Kidney (tissue), 13 donors: ENCODE measurements at regions not wholly inside any gene's neighbourhood (a gene's known extent, or its start where the extent isn't known, plus 50 kb on each side); places are given as distances from the start of the nearest gene placed in this dataset.

Experiments used
- DNase-seq, 5 donors: peaks; one replicate each; pipeline ENCODE4 v3.0.0-alpha.2; 2013 to 2020
- FAIRE-seq: peaks from 2 replicates; lab custom pipeline; 2012; peaks lifted over from hg19 to GRCh38; lab: Jason Lieb, UNC
- H3K27ac ChIP-seq, 2 donors: one replicate each; pipeline ENCODE4 v1.7.0; 2013; ENCODE audit warnings: low read depth in 2 of 2, low read length in 2 of 2, inconsistent platforms in 1 of 2
- H3K27me3 ChIP-seq: one replicate; pipeline ENCODE4 v1.7.1; 2013; ENCODE audit warnings: low read length, inconsistent platforms; ENCODE audit not compliant: control insufficient read depth, insufficient read depth
- H3K36me3 ChIP-seq, 3 donors: one replicate each; pipeline versions ENCODE4 v1.7.0 to v1.7.1; 2013; ENCODE audit warnings: low read length in 3 of 3, control low read depth in 1 of 3, inconsistent platforms in 1 of 3; ENCODE audit not compliant: insufficient read depth in 3 of 3, control insufficient read depth in 2 of 3
- H3K4me1 ChIP-seq, 3 donors: one replicate each; pipeline versions ENCODE4 v1.7.0 to v1.7.1; 2013; ENCODE audit warnings: low read length in 3 of 3, inconsistent platforms in 1 of 3, low read depth in 1 of 3; ENCODE audit not compliant: control insufficient read depth in 2 of 3, insufficient read depth in 2 of 3
- H3K4me3 ChIP-seq, 3 donors: one replicate each; pipeline versions ENCODE4 v1.7.0 to v1.8.1; 2013; ENCODE audit warnings: low read length in 3 of 3, control low read depth in 1 of 3, inconsistent platforms in 1 of 3
- H3K9ac ChIP-seq, 3 donors: one replicate each; pipeline versions ENCODE4 v1.7.0 to v1.7.1; 2013; ENCODE audit warnings: low read length in 3 of 3, control low read depth in 1 of 3, inconsistent platforms in 1 of 3
- H3K9me3 ChIP-seq, 3 donors: one replicate each; pipeline versions ENCODE4 v1.7.0 to v1.7.1; 2013; ENCODE audit warnings: low read length in 3 of 3, control low read depth in 1 of 3, inconsistent platforms in 1 of 3; ENCODE audit not compliant: control insufficient read depth in 2 of 3, insufficient read depth in 1 of 3
- CTCF ChIP-seq: IDR thresholded peaks from 3 replicates; pipeline ENCODE4 v1.5.1; 2012; ENCODE audit warnings: mild to moderate bottlenecking, moderate library complexity, borderline replicate concordance; ENCODE audit not compliant: insufficient read depth; ENCODE audit errors: extremely low read depth
- intact Hi-C: fragments of 100-400 bp; cut with DNase I; formaldehyde crosslinking; loops from one replicate; pipeline ENCODE4 v1.11.1; 2022
- donor health status: control.
- donor health status: control.
- donor health status: control.
- donor health status: control.
- donor health status: control.
- donor health status: DM: yes; HTN: yes; CAD: no.
- donor health status: Normal renal cell carcinoma (clear cell type).

DNA sequence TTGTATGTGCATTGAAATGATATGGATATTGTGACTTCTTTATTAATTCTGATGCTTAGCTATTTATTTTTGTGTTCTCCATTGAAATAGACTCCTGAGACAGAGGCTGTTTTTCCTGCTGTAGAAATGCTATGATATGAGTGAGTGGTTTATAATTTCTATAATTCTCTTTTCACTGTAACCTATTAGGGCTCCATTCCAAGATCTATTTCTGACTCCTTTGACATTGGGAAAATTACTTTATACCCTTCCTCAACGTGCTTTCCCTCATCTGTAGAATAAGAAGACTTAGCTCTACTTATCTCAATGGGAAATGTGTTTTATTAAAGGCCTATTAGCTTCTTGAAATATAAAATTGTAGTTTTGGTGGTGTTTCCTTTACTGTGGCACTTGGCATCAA is 144.5 kb upstream of the RPRM start:
- Histone ChIP-seq H3K9ac (no peak overlapping the region), H3K27ac (no peak overlapping the region), H3K27me3 (no peaks in the 10 kb centered on the region), H3K36me3 (no peaks in the 10 kb centered on the region), H3K4me1 (no peaks in the 10 kb centered on the region), H3K4me3 (no peak overlapping the region), H3K9me3 (peaks cover 0 to 11% (median 0%) of the 10 kb centered on the region in 3 donors)
- DNase-seq (no peak), FAIRE-seq (no peak)
- intact Hi-C loops, result no loop called here
- no peak for TF ChIP-seq CTCF

- no peak overlapping the region for H3K4me3 ChIP-seq
- FAIRE-seq (no peak), DNase-seq (no peak)
- intact Hi-C loops, result no loop called here
- no peak for TF ChIP-seq CTCF
- H3K27ac ChIP-seq, result no peak overlapping the region
- no peaks in the 10 kb centered on the region for H3K9me3 ChIP-seq
- H3K4me1 ChIP-seq, result no peaks in the 10 kb centered on the region
- no peaks in the 10 kb centered on the region for H3K27me3 ChIP-seq
- no peak overlapping the region for H3K9ac ChIP-seq
- H3K36me3 ChIP-seq, result no peaks in the 10 kb centered on the region
Measured at GRCh38 chr2:153626676-153627075, 148.1 kb upstream of the RPRM start.

DNA sequence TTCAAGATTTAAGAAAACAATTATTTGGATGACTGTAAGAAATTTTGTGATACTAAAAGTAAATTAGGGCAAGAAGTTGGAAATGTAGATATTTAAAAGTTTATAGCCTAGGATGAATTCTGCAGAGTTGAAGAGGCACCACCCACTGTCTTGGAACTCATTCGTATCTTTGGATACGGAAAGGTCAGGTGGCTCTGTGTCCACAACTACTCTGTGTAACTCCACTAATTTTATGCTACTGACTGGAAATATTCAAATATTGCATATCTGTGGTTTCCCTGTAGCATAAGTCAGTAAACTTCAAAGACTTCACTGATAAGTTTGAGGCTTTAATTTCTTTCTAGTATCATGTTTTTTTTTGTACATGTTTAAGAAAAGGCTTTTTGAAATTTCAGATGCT is 156.9 kb upstream of the RPRM start:
- H3K27me3 ChIP-seq, result no peaks in the 10 kb centered on the region
- no peak for DNase-seq

More for the DNA sequence above, 156.9 kb upstream of the RPRM start:
- H3K9me3 ChIP-seq, result no peaks in the 10 kb centered on the region
- no peaks in the 10 kb centered on the region for H3K36me3 ChIP-seq
- H3K27ac ChIP-seq, result no peak overlapping the region
- no peak for TF ChIP-seq CTCF
- no peak for FAIRE-seq
- no peak overlapping the region for H3K9ac ChIP-seq
- no peak overlapping the region for H3K4me3 ChIP-seq
- no peaks in the 10 kb centered on the region for H3K4me1 ChIP-seq
- intact Hi-C loops, result no loop called here
